ENCODE measurements at regions not wholly inside any gene's neighbourhood (a gene's known extent, or its start where the extent isn't known, plus 50 kb on each side); places are given as distances from the start of the nearest gene placed in this dataset.
"Not testable (repeated sequence)": the region's sequence is repeated elsewhere in the genome, so short reads cannot be mapped to it uniquely, and the experiment has no call there.

GRCh38 chr15:98070137-98070536, 109.6 kb downstream of the ARRDC4 start:
- Mint-ChIP-seq H3K9me3 (peaks cover 0 to 3% of the 10 kb centered on the region in 2 donors), H3K27ac (no peak overlapping the region), H3K4me1 (ENCODE audit: low read depth in 2 of 2) (no peaks in the 10 kb centered on the region), H3K4me3 (no peak overlapping the region), H3K27me3 (no peaks in the 10 kb centered on the region), H3K36me3 (ENCODE audit: insufficient read depth) (peaks cover 3% of the 10 kb centered on the region)
- DNase-seq (no peak), ATAC-seq (replicated peaks) (no peak)

- Mint-ChIP-seq H3K27ac (no peak overlapping the region), H3K36me3 (ENCODE audit: insufficient read depth) (peaks cover 3% of the 10 kb centered on the region), H3K9me3 (peaks cover 0 to 3% of the 10 kb centered on the region in 2 donors), H3K27me3 (no peaks in the 10 kb centered on the region), H3K4me3 (no peak overlapping the region), H3K4me1 (ENCODE audit: low read depth in 2 of 2) (no peaks in the 10 kb centered on the region)
- DNase-seq (no peak), ATAC-seq (replicated peaks) (no peak)
Observed at GRCh38 chr15:98071786-98072185, 111.3 kb downstream of the ARRDC4 start.

- no peak for ATAC-seq (replicated peaks)
- no peaks in the 10 kb centered on the region for H3K27me3 Mint-ChIP-seq
- no peak overlapping the region for H3K27ac Mint-ChIP-seq
- DNase-seq = no peak
- no peak overlapping the region for H3K4me3 Mint-ChIP-seq
- peaks cover 3% of the 10 kb centered on the region for H3K36me3 Mint-ChIP-seq (ENCODE audit: insufficient read depth)
- peaks cover 0 to 3% of the 10 kb centered on the region in 2 donors for H3K9me3 Mint-ChIP-seq
- no peaks in the 10 kb centered on the region for H3K4me1 Mint-ChIP-seq (ENCODE audit: low read depth in 2 of 2)
Observed at GRCh38 chr15:98075441-98075840, 114.9 kb downstream of the ARRDC4 start.

- peaks cover 0 to 3% of the 10 kb centered on the region in 2 donors for H3K9me3 Mint-ChIP-seq
- no peak overlapping the region for H3K4me3 Mint-ChIP-seq
- H3K4me1 Mint-ChIP-seq (ENCODE audit: low read depth in 2 of 2) = no peaks in the 10 kb centered on the region
- peaks cover 3% of the 10 kb centered on the region for H3K36me3 Mint-ChIP-seq (ENCODE audit: insufficient read depth)
- H3K27me3 Mint-ChIP-seq = no peaks in the 10 kb centered on the region
- peak overlapping the region in 1 of 2 donors; percentile 50 for H3K27ac Mint-ChIP-seq
- no peak for DNase-seq
- no peak for ATAC-seq (replicated peaks)
Observed at GRCh38 chr15:98076021-98076816, 115.7 kb downstream of the ARRDC4 start.

- peaks cover 3% of the 10 kb centered on the region for H3K36me3 Mint-ChIP-seq (ENCODE audit: insufficient read depth)
- no peak for ATAC-seq (replicated peaks)
- no peaks in the 10 kb centered on the region for H3K4me1 Mint-ChIP-seq (ENCODE audit: low read depth in 2 of 2)
- no peaks in the 10 kb centered on the region for H3K27me3 Mint-ChIP-seq
- no peak overlapping the region for H3K4me3 Mint-ChIP-seq
- H3K27ac Mint-ChIP-seq = no peak overlapping the region
- DNase-seq = no peak
- H3K9me3 Mint-ChIP-seq = peaks cover 0 to 2% of the 10 kb centered on the region in 2 donors
Observed at GRCh38 chr15:98077186-98077585, 116.7 kb downstream of the ARRDC4 start.

- ATAC-seq (replicated peaks) (no peak), DNase-seq (no peak)
- Mint-ChIP-seq H3K4me1 (ENCODE audit: low read depth in 2 of 2) (no peaks in the 10 kb centered on the region), H3K4me3 (no peak overlapping the region), H3K27me3 (no peaks in the 10 kb centered on the region), H3K27ac (no peak overlapping the region), H3K9me3 (no peaks in the 10 kb centered on the region), H3K36me3 (ENCODE audit: insufficient read depth) (no peaks in the 10 kb centered on the region)
Observed at GRCh38 chr15:98080791-98081190, 120.3 kb downstream of the ARRDC4 start.

- no peak for ATAC-seq (replicated peaks)
- no peak overlapping the region for H3K4me3 Mint-ChIP-seq
- H3K4me1 Mint-ChIP-seq (ENCODE audit: low read depth in 2 of 2) = no peaks in the 10 kb centered on the region
- H3K27ac Mint-ChIP-seq = no peak overlapping the region
- peaks cover 0 to 3% of the 10 kb centered on the region in 2 donors for H3K9me3 Mint-ChIP-seq
- no peak for DNase-seq
- no peaks in the 10 kb centered on the region for H3K36me3 Mint-ChIP-seq (ENCODE audit: insufficient read depth)
- H3K27me3 Mint-ChIP-seq = no peaks in the 10 kb centered on the region
Observed at GRCh38 chr15:98083203-98083910, 122.9 kb downstream of the ARRDC4 start.

- no peak overlapping the region for H3K27ac Mint-ChIP-seq
- no peaks in the 10 kb centered on the region for H3K4me1 Mint-ChIP-seq (ENCODE audit: low read depth in 2 of 2)
- ATAC-seq (replicated peaks) = no peak
- H3K4me3 Mint-ChIP-seq = no peak overlapping the region
- DNase-seq = no peak
- peaks cover 0 to 3% of the 10 kb centered on the region in 2 donors for H3K9me3 Mint-ChIP-seq
- no peaks in the 10 kb centered on the region for H3K27me3 Mint-ChIP-seq
- H3K36me3 Mint-ChIP-seq (ENCODE audit: insufficient read depth) = no peaks in the 10 kb centered on the region
Observed at GRCh38 chr15:98085003-98085639, 124.6 kb downstream of the ARRDC4 start.

- H3K4me1 Mint-ChIP-seq (ENCODE audit: low read depth in 2 of 2); ATAC-seq (replicated peaks); H3K9me3 Mint-ChIP-seq; H3K4me3 Mint-ChIP-seq; H3K36me3 Mint-ChIP-seq (ENCODE audit: insufficient read depth); DNase-seq; H3K27me3 Mint-ChIP-seq; H3K27ac Mint-ChIP-seq: not testable (repeated sequence)
Observed at GRCh38 chr15:98088307-98088945, 127.9 kb downstream of the ARRDC4 start.

- not testable (repeated sequence) for H3K27ac Mint-ChIP-seq
Observed at GRCh38 chr15:98089352-98089751, 128.8 kb downstream of the ARRDC4 start.

GRCh38 chr15:98097986-98098385, 137.5 kb downstream of the ARRDC4 start:
- H3K36me3 Mint-ChIP-seq (ENCODE audit: insufficient read depth); DNase-seq; H3K4me1 Mint-ChIP-seq (ENCODE audit: low read depth in 2 of 2); H3K27me3 Mint-ChIP-seq; H3K4me3 Mint-ChIP-seq; H3K27ac Mint-ChIP-seq; H3K9me3 Mint-ChIP-seq; ATAC-seq (replicated peaks): not testable (repeated sequence)

More at GRCh38 chr15:98089352-98089751, 128.8 kb downstream of the ARRDC4 start:
- H3K4me1 Mint-ChIP-seq (ENCODE audit: low read depth in 2 of 2); H3K27me3 Mint-ChIP-seq; H3K4me3 Mint-ChIP-seq; ATAC-seq (replicated peaks); DNase-seq; H3K9me3 Mint-ChIP-seq; H3K36me3 Mint-ChIP-seq (ENCODE audit: insufficient read depth): not testable (repeated sequence)

GRCh38 chr15:98100606-98101005, 140.1 kb downstream of the ARRDC4 start:
- H3K4me1 Mint-ChIP-seq (ENCODE audit: low read depth in 2 of 2); DNase-seq; H3K36me3 Mint-ChIP-seq (ENCODE audit: insufficient read depth); H3K27ac Mint-ChIP-seq; H3K9me3 Mint-ChIP-seq; H3K4me3 Mint-ChIP-seq; H3K27me3 Mint-ChIP-seq; ATAC-seq (replicated peaks): not testable (repeated sequence)

- ATAC-seq (replicated peaks) (no peak), DNase-seq (no peak)
- no peak overlapping the region for H3K4me3 Mint-ChIP-seq
- H3K36me3 Mint-ChIP-seq (ENCODE audit: insufficient read depth) = no peaks in the 10 kb centered on the region
- no peak overlapping the region for H3K27ac Mint-ChIP-seq
- H3K27me3 Mint-ChIP-seq = no peaks in the 10 kb centered on the region
- no peaks in the 10 kb centered on the region for H3K4me1 Mint-ChIP-seq (ENCODE audit: low read depth in 2 of 2)
- peaks cover 0 to 4% of the 10 kb centered on the region in 2 donors for H3K9me3 Mint-ChIP-seq
Observed at GRCh38 chr15:98103570-98103969, 143.1 kb downstream of the ARRDC4 start.
